NCI-H2107 treated with DMSO at 0.1 percent for 48 hours (cell line): ENCODE measurements at regions not wholly inside any gene's neighbourhood (a gene's known extent, or its start where the extent isn't known, plus 50 kb on each side); places are given as distances from the start of the nearest gene placed in this dataset.
A peak's percentile ranks its signal among the peaks of the same experiment; 100 is the strongest.

Source experiments
- DNase-seq: peaks from one replicate; lab custom pipeline; 2025; ENCODE audit not compliant: unreplicated experiment; lab: John Stamatoyannopoulos, UW

DNA sequence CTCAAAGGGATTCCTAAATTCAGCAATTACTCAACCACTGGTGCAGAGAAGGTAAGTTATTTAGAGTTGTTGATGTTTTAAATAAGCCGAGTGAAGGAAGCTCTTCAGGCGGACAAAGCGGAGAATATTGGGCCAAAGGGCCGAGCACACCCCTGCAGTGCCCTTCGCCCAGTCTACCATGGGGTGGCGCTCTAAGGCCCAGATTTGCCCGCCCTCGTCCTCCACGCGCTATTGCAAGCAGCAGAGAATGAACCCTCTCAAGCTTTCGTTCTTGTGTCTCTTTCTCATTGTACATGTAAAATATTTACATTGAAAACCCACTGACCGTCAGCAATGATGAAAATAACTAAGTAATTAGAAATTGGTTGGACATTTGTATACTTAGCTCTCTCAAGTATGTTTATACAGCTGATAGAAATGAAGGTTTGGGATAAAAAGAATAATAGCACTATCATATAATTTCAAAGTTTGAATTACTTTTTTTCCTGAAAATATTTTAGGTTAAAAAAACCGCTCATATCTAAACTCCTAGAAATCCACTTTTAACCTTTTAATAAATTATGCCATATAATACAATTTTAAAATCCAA is 195.0 kb upstream of the CEP162 start:
- no peak for DNase-seq

DNA sequence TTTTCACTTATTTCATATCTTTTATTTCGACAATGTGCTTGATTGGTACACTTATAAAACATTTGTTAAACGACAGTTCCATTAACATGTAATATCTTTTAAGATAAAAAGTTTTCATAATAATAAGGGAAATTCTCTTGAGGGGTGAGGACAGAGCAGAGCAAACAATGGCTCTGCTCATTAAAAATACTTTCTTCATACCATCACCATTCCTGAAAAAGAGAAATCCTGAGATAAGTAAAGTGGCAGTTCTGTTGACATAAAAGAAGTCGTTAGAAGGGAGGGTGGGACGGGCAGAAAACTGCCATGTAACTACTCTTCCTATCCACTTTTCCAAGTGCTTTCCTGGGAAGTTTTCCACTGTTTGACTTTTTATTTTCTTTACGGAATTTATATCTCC is 193.6 kb upstream of the CEP162 start:
- no peak for DNase-seq

DNA sequence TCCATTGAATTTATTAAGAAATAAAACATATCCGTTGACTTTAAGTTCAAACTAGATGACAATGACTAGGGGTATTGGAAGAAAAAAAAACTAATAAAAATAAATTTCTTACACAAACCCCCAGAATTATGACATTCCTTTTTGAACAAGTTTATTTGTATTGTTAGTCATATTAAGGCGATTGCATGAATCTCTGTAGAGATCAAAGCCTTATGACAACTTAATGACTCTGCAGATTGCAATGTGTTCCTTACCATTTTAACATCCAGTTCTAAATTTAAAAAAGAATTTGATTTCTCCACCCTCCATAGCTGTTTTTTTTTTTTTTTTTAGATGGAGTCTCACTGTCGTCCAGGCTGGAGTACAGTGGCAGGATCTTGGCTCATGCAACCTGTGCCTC is 189.8 kb upstream of the CEP162 start:
- DNase-seq = no peak

DNA sequence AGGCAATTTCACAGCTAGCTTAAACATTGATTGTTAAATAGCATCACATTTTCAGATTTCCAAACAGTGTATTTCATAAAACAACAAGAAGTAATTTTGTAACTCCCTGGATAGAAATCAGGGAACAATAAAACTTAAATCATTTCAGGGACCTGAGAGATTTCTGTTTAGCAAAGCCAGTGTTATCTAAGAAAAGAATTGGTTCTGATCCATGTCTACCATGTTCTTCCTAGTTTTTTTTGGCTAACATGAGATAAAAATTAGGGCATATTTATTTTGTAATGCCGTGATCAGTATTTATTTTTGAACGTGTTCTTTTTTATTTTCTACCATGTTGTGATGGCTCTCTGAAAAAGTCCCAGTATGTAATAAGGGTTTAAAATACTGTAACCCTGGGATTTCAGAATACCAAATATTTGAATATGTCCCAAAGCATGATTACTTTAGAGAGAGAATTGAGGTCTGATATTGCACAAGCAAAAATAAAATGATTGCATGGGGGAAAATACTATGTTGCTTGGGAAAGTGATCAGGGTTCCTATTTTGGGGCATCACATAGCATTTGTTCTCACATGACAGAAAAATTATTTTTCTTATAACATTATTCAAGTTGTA is 188.7 kb upstream of the CEP162 start:
- no peak for DNase-seq

DNA sequence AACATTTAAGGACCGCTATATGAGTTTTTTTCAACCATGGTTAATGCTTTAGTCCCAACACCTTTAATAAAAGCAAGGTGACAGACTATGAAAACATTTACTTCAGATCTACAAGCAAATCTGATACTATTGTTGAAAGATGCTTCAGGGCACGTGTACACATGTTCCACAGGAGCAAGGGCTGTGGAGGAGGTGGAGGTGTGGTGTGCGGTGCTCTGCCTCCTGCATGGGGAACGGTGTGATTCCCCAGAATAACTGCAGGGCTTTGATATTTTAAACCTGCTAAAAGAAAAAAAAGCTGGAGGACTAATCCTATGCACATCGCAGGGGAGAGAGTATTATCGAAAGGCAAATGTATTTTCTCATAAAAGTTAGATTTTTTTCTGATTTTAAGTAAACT is 188.1 kb upstream of the CEP162 start:
- DNase-seq = no peak

DNA sequence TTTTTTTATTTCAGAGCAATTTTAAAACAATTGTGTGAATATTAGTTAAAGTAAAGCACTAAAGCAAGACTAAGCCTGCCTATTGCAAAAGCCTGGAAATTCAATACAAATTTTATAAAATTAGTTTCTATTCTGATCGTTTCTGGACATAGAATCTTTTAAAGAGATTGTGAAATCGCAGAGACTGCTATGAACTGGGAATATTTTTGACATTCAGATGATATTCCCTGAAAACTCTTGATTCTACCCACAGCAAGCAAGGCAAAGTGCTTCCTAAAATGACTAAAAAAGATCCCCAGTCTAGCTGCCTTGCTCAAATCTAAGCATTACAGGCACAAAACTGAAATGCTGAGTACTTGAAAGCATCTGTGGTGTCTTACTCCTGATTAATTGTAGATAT is 187.6 kb upstream of the CEP162 start:
- no peak for DNase-seq

DNA sequence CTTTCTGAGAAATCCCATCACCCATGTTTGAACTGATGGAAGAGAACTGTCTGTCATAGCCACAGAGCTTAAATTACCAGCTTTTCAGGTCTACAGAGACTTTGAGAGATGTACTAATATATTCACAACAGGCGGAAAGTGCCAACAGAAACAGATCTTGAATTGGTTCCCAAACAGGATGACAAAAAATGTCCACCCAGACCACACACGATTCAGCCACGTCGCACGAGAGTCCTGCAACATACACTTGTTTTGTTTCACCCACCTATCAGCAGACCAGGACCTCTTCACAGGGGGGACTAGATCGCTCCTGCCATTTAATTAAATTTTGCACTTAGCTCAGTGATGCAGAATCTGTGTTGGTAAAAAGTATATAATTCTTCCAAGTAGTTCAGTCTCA is 187.1 kb upstream of the CEP162 start:
- no peak for DNase-seq

DNA sequence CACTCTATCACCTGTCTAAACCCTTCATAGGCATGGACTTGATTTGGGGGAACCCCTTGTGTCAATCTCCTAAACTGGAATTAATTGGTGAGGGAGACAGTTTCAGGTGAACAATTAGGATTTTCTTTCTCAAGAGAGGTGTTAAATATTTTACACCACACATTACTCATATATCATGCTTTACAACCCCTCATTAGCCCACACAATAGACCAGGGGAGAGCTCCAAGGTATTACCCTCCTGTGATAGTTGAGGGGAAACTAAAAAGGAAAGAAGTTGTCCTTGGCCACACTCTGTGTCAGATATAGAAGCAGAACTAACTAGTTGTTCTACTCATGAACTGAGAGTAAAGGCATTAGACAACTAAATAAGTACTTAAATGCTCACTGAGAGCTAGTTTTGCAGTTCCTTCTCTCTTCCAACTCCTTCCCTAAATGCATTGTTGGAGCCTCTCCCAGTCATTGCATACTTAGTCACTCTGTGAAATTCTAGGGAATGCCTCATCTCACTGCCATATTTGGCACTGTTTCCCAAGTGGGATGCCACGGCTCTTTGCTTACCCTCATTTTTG is 183.7 kb upstream of the CEP162 start:
- peak; percentile 75 for DNase-seq

DNA sequence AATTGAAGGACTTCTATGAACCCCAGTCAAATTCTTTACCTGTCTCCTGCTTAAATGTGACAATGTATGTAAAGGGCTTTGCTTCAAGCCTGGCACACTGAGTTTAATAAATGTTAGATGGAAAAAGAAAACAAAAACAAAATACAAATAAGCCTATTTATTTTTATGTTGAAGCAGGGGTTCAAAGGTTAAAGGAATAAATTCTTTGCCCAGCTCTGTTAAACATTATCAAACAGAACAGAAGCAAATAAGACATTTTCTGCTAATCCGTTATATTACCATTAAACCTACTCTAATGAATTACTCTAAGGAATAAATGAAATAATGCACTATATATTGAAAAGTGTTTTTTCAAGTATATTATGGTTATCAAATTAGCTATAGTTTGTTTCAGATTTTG is 182.5 kb upstream of the CEP162 start:
- DNase-seq = no peak

DNA sequence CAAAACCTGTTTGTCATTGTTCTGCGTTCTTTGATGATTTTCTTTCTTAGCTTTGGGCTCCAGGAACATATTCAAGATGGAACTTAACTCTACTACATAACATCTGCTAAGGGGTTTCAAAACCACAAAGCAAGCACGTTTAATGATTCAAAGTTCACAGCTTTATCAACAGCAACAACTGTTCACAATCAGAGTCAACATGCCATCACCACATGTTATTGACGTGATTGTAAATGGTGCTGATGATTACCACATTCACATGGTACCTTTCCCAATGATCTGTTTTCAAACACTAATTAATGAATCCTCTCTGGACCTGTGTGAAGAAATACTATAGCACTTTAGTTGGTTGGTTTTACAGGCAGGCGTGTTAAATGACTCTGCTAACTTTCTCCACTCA is 180.6 kb upstream of the CEP162 start:
- DNase-seq = peak; percentile 67

DNA sequence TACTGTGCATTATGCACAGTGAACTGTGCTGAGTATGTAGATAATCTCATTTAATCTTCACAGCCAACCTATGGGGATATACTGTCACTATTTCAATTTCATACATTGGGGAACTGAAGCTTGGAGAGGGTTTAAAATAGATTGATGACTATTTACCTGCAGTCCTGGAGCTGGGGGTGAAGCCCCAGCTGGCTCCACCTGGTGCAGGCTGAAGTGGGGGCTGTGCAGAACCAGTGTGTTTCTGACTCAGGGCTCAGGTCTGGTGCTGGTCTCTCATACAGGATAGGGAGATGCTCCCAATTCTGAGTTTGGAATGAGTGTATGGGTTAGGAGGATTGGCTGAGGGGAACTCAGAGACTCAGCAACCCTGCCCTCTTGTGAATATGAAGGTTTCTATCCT is 176.1 kb upstream of the CEP162 start:
- no peak for DNase-seq

DNA sequence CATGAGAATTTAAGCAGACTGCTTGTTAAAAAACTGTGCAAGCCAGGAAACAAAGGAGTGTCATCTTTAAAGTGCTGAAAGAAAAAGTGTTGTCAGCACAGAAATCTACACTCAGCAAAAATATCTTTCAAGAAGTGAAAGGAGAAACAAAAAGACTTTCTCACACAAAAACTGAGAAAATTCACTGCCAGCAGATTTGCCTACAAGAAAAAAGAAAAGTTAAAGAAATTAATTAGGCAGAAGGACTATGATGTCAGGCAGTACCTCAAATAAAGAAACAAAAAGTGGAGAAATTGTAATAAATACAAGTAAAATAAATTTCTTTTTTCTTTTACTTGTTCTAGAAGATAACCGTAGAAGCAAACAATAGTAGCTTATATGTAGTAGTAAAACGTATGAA is 171.6 kb upstream of the CEP162 start:
- DNase-seq = no peak

DNA sequence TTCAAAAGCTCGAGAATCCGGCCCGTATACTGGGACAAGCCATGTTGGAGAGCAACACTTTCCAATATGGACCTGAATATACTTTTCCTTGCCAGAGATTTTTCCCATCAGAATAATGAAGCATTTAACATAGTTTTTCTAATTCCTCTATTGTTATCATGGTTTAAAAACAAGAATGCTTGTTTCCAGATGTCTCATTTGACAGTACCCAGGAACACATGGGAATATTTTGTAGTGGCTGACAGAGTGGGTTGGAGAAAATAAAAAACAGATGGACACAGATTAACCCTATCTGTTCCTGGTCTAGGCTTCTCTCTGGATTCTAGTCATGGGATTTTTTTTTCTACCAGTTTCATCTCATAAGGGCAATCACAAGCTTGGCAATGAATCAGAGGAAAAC is 164.8 kb upstream of the CEP162 start:
- no peak for DNase-seq

DNA sequence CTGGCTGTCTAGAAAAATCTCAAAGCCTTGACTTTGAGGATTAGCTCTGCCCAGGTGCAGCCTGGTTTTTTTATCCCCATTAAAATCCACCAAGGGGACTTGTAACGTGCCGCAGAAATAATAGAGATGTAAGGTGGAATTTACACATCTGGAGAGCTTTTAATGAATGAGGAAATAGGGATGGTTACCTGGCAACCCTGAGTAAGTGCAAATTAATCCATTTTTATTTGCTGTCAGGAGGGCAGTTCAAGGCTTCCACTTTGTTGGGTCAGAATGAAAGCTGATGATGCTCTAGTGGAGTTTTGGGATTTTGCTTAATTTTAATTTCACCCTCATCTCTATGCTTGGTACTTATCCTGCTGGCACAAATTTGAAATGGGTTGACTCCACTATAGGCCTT is 163.4 kb upstream of the CEP162 start:
- no peak for DNase-seq

DNA sequence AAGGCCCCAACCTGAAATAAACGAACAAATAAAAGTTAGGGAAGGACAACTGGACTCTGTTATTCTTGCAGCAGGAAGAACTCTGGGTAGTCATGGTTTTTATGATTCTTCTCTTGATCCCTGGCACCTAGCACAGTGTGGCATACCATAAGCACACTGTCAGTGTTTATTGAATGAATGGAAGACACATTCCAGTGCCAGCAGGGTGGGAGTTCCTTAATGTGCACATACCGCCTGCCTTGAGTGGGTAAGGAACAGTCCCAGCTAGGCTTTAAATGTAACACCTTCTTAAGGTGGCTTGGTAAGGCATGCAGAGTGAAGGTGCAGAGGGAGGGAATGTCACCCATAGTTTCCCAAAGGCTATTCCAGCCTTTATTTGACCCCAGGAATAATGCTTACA is 162.9 kb upstream of the CEP162 start:
- DNase-seq = no peak

DNA sequence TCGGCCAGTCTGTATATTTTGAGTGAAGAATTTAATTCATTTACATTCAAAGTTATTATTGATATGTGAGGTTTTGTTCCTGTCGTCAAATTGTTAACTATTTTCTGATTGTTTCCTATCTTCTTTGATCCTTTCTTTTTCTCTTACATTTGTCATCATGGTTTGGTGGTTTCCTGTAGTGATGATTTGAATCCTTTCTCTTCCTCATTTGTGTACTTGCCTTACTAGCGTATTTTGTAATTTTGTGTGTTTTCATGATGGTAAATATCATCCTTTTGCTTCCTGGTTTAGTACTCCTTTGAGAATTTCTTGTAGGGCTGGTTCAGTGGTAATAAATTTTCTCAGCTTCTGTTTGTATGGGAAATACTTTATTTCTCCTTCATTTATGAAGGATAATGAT is 151.7 kb upstream of the CEP162 start:
- DNase-seq = no peak

DNA sequence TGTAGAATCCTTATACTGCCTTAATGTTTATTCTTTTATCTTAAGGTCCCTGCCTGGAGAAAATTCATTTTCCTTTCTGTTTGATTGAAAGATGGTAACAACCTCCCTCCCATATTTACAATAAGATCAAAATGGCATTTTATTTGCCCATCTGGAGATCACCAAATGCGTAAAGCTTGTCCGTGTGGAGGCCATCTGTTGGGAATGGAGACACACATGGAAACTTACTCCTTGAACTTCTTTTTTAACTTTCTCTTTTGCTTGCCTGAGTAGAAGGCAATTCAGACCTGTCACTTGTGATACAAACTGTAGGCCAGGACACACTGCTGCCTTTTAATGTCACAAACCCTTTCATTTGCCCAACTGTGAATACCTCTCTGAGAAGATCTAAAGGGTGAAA is 144.8 kb upstream of the CEP162 start:
- DNase-seq = no peak

DNA sequence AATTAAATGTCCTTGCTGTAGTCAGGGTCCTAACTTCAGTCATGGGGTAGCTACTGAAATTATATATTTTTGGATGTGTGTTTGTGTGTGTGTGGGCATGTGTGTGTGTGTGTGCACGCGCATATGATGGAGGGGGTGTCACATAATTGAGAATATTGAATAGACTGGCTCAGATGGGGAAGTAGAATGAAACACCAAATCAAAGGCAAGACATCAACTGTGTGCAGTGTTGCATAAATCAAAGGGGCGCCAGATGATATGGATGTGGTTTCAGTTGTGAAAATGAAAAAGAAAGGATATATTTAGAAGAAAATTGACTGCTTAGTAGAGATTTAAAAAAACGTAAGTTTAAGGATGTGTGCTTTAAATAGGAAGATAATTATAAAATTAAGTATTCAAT is 144.2 kb upstream of the CEP162 start:
- no peak for DNase-seq

DNA sequence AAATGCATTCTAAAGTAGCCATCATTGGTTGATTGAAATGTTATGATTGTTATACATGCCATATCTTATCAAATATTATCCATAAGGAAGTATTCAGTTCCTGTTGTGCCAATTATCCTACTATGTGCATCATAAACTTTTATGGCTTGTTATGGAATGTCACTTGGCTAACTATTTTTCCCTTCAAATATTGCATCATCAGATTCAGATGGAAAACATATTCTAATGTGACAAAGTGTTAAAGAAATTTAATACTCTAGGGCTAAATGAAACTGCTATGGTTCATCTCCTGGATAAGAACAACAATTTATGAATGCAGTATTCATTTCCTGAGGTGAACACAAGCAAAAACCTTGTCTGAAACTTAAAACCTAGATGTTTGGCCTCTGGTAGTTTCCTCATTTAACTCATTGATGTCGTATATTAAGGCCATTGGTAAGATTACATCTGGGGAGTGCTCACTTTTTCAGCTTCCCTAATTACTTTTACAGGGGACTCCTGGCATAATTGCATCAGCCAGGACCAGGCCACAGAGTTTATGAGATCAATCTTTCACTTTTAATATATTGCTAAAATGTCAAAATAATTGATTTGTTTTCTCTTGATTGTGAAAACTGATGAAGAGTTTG is 134.9 kb upstream of the CEP162 start:
- DNase-seq = no peak

DNA sequence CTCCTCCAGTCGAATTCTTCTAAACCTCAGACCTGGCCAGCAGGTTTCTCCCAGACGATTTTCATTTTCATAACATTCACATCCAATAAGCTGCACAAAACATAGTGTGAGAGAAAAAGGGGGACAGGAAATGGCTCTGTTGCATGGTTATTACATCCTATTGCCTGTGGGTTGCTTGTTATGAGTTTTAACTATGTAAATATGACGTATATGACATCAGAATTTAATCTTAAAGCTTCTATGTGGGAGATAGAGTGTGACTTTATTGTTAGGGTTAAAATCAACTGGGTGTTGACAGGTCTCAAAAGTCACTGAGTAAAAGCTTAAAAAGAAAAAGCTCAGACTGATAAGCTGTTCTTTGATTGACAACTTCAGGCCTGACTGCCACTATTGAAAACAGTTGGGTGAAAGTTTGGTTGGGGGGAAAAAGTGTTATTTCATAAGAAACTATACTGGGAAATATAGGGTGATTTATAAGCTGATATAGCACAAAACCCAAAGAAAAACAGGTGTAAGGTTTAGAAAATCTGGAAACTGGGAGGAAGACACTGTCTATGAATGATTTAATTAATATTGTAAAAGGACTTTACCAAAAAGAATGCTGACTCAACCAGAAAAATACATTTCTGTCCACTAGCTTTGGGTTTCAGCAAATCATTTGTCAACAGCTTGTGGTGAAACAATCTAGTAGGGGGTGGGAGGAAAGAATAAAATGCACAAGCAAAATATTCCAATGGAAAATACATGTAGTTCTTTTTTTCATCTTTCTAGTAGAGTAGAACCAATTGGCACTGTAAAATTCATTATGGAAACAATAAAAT is 134.1 kb upstream of the CEP162 start:
- no peak for DNase-seq

DNA sequence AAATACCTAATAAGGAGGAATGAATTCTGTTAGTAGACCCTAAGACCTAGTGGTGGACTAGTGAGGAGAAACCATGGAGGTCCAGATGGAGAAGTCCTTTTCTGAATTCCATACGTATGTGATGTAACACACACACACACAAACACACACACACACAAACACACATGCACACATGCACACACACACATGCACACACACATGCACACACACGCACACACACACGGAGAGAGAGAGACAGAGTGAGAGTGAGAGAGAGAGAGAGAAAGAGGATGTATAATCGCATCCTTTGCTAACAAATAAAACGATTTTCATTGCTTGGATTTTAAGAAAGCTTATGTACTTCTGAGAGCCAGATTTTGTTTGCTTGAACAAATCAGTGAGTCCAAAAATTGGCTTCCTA is 132.6 kb upstream of the CEP162 start:
- no peak for DNase-seq

DNA sequence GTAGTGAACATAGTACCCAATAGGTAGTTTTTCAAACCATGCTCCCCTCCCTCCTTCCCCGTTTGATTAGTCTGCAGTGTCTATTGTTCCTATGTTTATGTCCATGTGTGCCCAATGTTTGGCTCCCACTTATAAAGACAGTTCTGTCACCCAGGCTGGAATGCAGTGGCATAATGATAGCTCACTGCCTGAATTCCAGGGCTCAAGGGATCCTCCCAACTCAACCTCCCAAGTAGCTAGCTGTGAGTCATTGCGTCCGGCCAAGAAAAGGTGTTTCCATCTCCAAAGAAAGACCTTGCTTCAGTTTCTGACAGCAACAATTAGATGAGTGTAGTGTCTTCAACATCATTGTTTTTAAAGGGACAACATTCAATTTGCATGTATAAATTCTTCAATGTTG is 131.1 kb upstream of the CEP162 start:
- no peak for DNase-seq
